ENCODE measurements at regions not wholly inside any gene's neighbourhood (a gene's known extent, or its start where the extent isn't known, plus 50 kb on each side); places are given as distances from the start of the nearest gene placed in this dataset.

DNA sequence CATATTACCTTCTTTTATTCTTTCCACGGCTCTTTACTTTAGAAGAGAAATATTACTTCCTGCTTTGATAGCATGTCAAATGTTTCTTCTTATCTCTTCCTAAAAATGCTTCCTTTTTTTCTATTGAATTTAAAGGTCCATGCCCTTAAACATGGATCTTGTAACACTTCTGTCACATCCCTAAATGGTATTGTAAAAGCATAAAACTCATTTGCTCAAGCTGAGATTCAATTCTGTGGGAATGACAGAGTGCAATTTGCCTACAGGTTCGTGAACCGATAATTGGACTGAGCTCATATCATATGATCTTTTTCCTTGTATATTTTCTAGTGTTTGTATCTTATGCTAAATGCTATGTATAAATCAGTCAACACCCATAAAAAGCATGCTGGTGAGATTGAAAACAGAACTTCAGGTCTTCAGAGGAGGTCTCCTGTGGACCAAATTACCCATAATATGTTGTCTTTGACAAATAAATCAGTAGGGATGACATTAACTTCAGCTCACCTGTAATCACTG lies 429.3 kb downstream of the TMEM232 start:
- TF ChIP-seq POLR2AphosphoS5 (IDR thresholded peaks at IDR 0.05; ENCODE audit: low read depth, low read length) (no peak), CEBPB (IDR thresholded peaks at IDR 0.05; ENCODE audit: low read depth, low read length) (no peak), SP4 (IDR thresholded peaks at IDR 0.05; ENCODE audit: low read length) (no peak), JUN (IDR thresholded peaks at IDR 0.05; ENCODE audit: low read depth, low read length) (no peak), MAFK (IDR thresholded peaks at IDR 0.05; ENCODE audit: low read depth, low read length) (no peak), RFX5 (IDR thresholded peaks at IDR 0.05; ENCODE audit: borderline replicate concordance, low read depth, low read length) (no peak), TAF1 (IDR thresholded peaks at IDR 0.05; ENCODE audit: low read depth, low read length) (no peak), RAD21 (IDR thresholded peaks at IDR 0.05 in 1 of 2, conservative IDR thresholded peaks at IDR 0.05 in 1 of 2; ENCODE audit: low read depth in 2 of 2, low read length in 2 of 2) (no peak), YY1 (IDR thresholded peaks at IDR 0.05; ENCODE audit: low read depth, low read length) (no peak), SP2 (IDR thresholded peaks at IDR 0.05; ENCODE audit: low read length) (no peak)
- TF ChIP-seq, protein P1, sequence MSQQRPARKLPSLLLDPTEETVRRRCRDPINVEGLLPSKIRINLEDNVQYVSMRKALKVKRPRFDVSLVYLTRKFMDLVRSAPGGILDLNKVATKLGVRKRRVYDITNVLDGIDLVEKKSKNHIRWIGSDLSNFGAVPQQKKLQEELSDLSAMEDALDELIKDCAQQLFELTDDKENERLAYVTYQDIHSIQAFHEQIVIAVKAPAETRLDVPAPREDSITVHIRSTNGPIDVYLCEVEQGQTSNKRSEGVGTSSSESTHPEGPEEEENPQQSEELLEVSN (IDR thresholded peaks at IDR 0.05): no peak
- TF ChIP-seq, protein P2, sequence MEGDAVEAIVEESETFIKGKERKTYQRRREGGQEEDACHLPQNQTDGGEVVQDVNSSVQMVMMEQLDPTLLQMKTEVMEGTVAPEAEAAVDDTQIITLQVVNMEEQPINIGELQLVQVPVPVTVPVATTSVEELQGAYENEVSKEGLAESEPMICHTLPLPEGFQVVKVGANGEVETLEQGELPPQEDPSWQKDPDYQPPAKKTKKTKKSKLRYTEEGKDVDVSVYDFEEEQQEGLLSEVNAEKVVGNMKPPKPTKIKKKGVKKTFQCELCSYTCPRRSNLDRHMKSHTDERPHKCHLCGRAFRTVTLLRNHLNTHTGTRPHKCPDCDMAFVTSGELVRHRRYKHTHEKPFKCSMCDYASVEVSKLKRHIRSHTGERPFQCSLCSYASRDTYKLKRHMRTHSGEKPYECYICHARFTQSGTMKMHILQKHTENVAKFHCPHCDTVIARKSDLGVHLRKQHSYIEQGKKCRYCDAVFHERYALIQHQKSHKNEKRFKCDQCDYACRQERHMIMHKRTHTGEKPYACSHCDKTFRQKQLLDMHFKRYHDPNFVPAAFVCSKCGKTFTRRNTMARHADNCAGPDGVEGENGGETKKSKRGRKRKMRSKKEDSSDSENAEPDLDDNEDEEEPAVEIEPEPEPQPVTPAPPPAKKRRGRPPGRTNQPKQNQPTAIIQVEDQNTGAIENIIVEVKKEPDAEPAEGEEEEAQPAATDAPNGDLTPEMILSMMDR (IDR thresholded peaks at IDR 0.05; ENCODE audit: control extremely low read depth in 1 of 3, insufficient read depth in 1 of 3, low read depth in 1 of 3, low read length in 3 of 3): no peak
- TF ChIP-seq, protein P3, sequence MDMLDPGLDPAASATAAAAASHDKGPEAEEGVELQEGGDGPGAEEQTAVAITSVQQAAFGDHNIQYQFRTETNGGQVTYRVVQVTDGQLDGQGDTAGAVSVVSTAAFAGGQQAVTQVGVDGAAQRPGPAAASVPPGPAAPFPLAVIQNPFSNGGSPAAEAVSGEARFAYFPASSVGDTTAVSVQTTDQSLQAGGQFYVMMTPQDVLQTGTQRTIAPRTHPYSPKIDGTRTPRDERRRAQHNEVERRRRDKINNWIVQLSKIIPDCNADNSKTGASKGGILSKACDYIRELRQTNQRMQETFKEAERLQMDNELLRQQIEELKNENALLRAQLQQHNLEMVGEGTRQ (IDR thresholded peaks at IDR 0.05; ENCODE audit: low read length): no peak
